ENCODE measurements at regions not wholly inside any gene's neighbourhood (a gene's known extent, or its start where the extent isn't known, plus 50 kb on each side); places are given as distances from the start of the nearest gene placed in this dataset.
A peak's percentile ranks its signal among the peaks of the same experiment; 100 is the strongest.

DNA sequence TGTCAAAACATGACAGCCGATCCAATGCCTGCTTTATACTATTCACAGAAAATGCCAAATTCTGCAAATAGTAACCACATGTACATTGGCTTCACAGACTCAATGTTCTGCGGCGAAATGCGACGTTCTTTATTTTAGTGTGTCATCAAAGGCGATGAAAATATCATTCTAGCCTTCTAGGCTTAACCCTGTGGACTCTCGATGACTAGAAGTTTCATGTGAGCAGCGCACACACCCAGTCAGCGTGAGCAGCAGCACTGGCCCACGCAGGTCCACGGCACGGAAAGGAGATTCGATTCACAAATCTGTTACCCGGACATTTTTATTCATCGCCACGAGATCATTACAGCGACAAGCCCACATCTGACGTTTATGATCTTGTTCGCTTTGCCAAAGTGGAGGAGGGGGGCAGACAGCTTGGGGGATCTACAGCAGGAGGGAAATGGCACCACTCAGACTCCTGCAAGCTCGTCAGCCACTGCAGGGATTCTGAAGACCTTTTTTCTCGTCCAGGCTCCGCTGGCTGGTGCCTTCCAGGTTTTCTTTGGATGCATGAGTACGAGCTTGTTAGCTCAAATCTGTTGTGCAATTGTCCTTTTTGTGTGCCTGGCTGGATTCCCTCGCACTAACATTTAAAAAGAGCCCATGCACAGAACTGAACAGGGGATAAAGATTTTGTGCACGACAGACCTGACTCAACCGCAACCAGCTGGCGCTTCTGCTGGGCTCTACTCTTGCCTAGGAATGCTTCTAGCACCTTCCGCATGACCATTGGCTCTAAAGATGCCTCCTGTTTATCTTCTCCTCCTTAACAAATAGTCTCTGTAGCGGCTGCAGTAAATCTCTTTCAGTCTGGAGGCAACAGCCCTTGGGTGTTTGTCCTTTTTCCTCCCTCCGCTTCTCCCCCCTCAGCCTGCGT, 938.4 kb downstream of the MCTP2 start:
- no peak overlapping the region for H3K27ac ChIP-seq (replicated peaks)
- no peaks in the 10 kb centered on the region for H3K27me3 ChIP-seq (ENCODE audit: insufficient read depth, poor library complexity, severe bottlenecking)
- no peak overlapping the region for H3K4me3 ChIP-seq (replicated peaks; ENCODE audit: insufficient read depth, low read length)
- no peak for DNase-seq (ENCODE audit: low read depth in 1 of 2, low spot score in 1 of 2)
- TF ChIP-seq POLR2AphosphoS5 (IDR thresholded peaks at IDR 0.05; ENCODE audit: low read depth) (no peak), GABPA (IDR thresholded peaks at IDR 0.05; ENCODE audit: low read depth) (no peak), CTCF (IDR thresholded peaks at IDR 0.05; ENCODE audit: insufficient read depth, low read length) (no peak), SPI1 (IDR thresholded peaks at IDR 0.05; ENCODE audit: borderline replicate concordance, low read depth) (no peak)
- TF ChIP-seq, protein P1, sequence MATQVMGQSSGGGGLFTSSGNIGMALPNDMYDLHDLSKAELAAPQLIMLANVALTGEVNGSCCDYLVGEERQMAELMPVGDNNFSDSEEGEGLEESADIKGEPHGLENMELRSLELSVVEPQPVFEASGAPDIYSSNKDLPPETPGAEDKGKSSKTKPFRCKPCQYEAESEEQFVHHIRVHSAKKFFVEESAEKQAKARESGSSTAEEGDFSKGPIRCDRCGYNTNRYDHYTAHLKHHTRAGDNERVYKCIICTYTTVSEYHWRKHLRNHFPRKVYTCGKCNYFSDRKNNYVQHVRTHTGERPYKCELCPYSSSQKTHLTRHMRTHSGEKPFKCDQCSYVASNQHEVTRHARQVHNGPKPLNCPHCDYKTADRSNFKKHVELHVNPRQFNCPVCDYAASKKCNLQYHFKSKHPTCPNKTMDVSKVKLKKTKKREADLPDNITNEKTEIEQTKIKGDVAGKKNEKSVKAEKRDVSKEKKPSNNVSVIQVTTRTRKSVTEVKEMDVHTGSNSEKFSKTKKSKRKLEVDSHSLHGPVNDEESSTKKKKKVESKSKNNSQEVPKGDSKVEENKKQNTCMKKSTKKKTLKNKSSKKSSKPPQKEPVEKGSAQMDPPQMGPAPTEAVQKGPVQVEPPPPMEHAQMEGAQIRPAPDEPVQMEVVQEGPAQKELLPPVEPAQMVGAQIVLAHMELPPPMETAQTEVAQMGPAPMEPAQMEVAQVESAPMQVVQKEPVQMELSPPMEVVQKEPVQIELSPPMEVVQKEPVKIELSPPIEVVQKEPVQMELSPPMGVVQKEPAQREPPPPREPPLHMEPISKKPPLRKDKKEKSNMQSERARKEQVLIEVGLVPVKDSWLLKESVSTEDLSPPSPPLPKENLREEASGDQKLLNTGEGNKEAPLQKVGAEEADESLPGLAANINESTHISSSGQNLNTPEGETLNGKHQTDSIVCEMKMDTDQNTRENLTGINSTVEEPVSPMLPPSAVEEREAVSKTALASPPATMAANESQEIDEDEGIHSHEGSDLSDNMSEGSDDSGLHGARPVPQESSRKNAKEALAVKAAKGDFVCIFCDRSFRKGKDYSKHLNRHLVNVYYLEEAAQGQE (IDR thresholded peaks at IDR 0.05; ENCODE audit: insufficient replicate concordance, low read depth) = no peak

DNA sequence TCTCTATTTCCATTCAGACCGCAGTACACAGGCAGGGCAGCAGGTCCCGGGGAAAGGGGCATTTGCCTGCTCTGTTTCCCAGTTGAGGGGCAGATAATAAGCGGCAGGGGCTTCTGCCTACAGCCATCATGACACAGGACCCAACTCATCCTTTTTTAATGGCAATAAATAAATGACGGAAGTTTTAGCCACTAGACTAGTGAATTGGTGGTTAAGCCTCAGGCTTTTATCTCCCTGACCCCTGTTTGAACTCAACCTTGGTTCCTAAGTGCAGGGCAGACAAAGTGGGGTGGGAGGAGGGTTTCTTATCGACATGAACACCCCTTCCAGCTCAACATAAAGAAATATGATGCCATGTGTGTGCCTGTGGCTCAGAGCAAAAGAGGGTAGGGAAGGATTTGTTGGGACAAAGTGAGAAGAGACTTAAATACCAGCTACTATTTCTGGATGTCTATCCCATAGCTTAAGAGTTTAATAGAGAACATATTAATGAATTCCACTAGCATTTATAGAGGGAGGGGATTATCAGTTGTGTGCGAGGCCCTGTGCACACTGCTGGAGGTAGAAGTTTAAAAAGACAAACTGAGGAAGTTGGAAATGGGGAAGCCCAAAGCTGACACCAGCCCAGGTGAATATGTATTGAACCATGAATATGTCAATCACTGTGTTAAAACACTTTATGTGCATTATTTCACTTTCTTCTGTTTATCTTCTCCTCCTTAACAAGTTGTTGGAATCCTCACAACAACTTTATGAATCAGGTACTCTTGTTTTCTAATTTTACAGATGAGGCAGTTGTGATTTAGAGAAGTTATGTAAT, 939.4 kb downstream of the MCTP2 start:
- Histone ChIP-seq H3K27me3 (ENCODE audit: insufficient read depth, poor library complexity, severe bottlenecking) (no peaks in the 10 kb centered on the region), H3K27ac (replicated peaks) (no peak overlapping the region), H3K4me3 (replicated peaks; ENCODE audit: insufficient read depth, low read length) (no peak overlapping the region)
- TF ChIP-seq SPI1 (IDR thresholded peaks at IDR 0.05; ENCODE audit: borderline replicate concordance, low read depth) = peak; percentile 24; the same call in 1 of the 2 replicates
- TF ChIP-seq, protein P1 (IDR thresholded peaks at IDR 0.05; ENCODE audit: insufficient replicate concordance, low read depth) = no peak
- DNase-seq (ENCODE audit: low read depth in 1 of 2, low spot score in 1 of 2) = no peak

DNA sequence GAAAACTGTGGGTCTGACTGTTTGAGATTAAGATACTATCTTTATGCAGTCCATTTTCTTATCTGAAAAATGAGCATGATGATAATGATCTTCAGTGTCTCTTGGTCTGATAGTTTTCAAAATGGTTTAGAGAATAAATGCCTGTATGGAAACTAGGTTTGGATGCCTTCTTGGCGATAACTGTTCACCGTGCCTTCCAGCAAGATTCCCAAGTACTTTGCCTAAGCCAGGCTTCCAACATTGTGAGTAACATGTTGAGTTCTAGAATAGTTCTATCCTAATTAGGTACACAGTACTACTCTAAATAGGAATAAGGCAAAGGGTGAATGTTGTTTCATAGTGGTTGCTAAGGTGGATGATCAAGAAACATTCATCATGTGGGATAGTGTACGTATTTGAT, 940.2 kb downstream of the MCTP2 start:
- DNase-seq (ENCODE audit: low read depth in 1 of 2, low spot score in 1 of 2) = no peak
- Histone ChIP-seq H3K4me3 (replicated peaks; ENCODE audit: insufficient read depth, low read length) (no peak overlapping the region), H3K27ac (replicated peaks) (no peak overlapping the region), H3K27me3 (ENCODE audit: insufficient read depth, poor library complexity, severe bottlenecking) (no peaks in the 10 kb centered on the region)
- TF ChIP-seq CTCF (IDR thresholded peaks at IDR 0.05; ENCODE audit: insufficient read depth, low read length) = no peak
- no peak for TF ChIP-seq SPI1 (IDR thresholded peaks at IDR 0.05; ENCODE audit: borderline replicate concordance, low read depth)
- TF ChIP-seq GABPA (IDR thresholded peaks at IDR 0.05; ENCODE audit: low read depth) = no peak
- no peak for TF ChIP-seq POLR2AphosphoS5 (IDR thresholded peaks at IDR 0.05; ENCODE audit: low read depth)
- TF ChIP-seq, protein P1 (IDR thresholded peaks at IDR 0.05; ENCODE audit: insufficient replicate concordance, low read depth) = no peak
